Hepatocyte (in vitro differentiated cells): ENCODE measurements at regions not wholly inside any gene's neighbourhood (a gene's known extent, or its start where the extent isn't known, plus 50 kb on each side); places are given as distances from the start of the nearest gene placed in this dataset.

ENCODE experiments used
- DNase-seq: peaks from one replicate; pipeline ENCODE4 v3.0.0-alpha.2; 2016; ENCODE audit warnings: low spot score
- H2AFZ ChIP-seq: fragments of 200-600 bp; sonication (generic); 2 replicates; pipeline ENCODE4 v1.6.0; 2016; ENCODE audit warnings: antibody characterized with exemption, mild to moderate bottlenecking
- H3K27ac ChIP-seq: fragments of 200-600 bp; sonication (generic); 2 replicates; pipeline ENCODE4 v1.5.1; 2016; ENCODE audit warnings: mild to moderate bottlenecking
- H3K27me3 ChIP-seq: fragments of 200-600 bp; sonication (generic); 2 replicates; pipeline ENCODE4 v1.6.1; 2016
- H3K36me3 ChIP-seq: fragments of 200-600 bp; sonication (generic); replicated peaks from 2 replicates; pipeline ENCODE4 v1.5.1; 2016; ENCODE audit warnings: low read depth; ENCODE audit not compliant: insufficient read depth
- H3K4me1 ChIP-seq: fragments of 200-600 bp; sonication (generic); 2 replicates; pipeline ENCODE4 v1.5.1; 2016; ENCODE audit warnings: mild to moderate bottlenecking, moderate library complexity; ENCODE audit not compliant: insufficient read depth
- H3K4me2 ChIP-seq: fragments of 200-600 bp; sonication (generic); 2 replicates; pipeline ENCODE4 v1.6.0; 2016
- H3K4me3 ChIP-seq: fragments of 200-600 bp; sonication (generic); 2 replicates; pipeline ENCODE4 v1.5.1; 2016; ENCODE audit warnings: mild to moderate bottlenecking
- H3K79me2 ChIP-seq: fragments of 200-600 bp; sonication (generic); 2 replicates; pipeline ENCODE4 v1.6.0; 2017; ENCODE audit warnings: mild to moderate bottlenecking
- H3K9me2 ChIP-seq: fragments of 200-600 bp; sonication (generic); replicated peaks from 2 replicates; pipeline ENCODE4 v1.6.0; 2017; ENCODE audit warnings: mild to moderate bottlenecking; ENCODE audit not compliant: insufficient read depth
- H3K9me3 ChIP-seq: fragments of 200-600 bp; sonication (generic); 2 replicates; pipeline ENCODE4 v1.5.1; 2016; ENCODE audit warnings: low read depth, mild to moderate bottlenecking
- H4K20me1 ChIP-seq: fragments of 200-600 bp; sonication (generic); 2 replicates; pipeline ENCODE4 v1.6.0; 2016; ENCODE audit warnings: mild to moderate bottlenecking; ENCODE audit not compliant: insufficient read depth, poor library complexity, severe bottlenecking
- CTCF ChIP-seq: fragments of 200-600 bp; sonication (generic); IDR thresholded peaks from 2 replicates; pipeline ENCODE4 v1.5.1; 2016; ENCODE audit warnings: antibody characterized with exemption, mild to moderate bottlenecking; ENCODE audit not compliant: poor library complexity
- EZH2 ChIP-seq: fragments of 200-600 bp; sonication (generic); IDR thresholded peaks from 2 replicates; pipeline ENCODE4 v1.6.1; 2016; ENCODE audit warnings: antibody characterized with exemption, mild to moderate bottlenecking, borderline replicate concordance
- EZH2phosphoT487 ChIP-seq: fragments of 200-600 bp; sonication (generic); IDR thresholded peaks from one replicate; pipeline ENCODE4 v1.6.1; 2018; ENCODE audit warnings: antibody characterized with exemption, mild to moderate bottlenecking, low read depth, moderate library complexity; ENCODE audit not compliant: unreplicated experiment, severe bottlenecking
- WGBS: methylation state at CpG from one replicate; pipeline ENCODE4 v1.1.6; 2016; ENCODE audit warnings: low lambda C conversion rate; ENCODE audit errors: missing lambda C conversion rate; 5-methylcytosine and 5-hydroxymethylcytosine counted together

GRCh38 chr4:138311771-138312535, 69.8 kb upstream of the SLC7A11 start:
- H4K20me1 ChIP-seq = no peaks in the 10 kb centered on the region
- H3K27ac ChIP-seq = no peak overlapping the region
- H3K36me3 ChIP-seq = no peaks in the 10 kb centered on the region
- no peaks in the 10 kb centered on the region for H3K9me3 ChIP-seq
- no peaks in the 10 kb centered on the region for H3K9me2 ChIP-seq
- H3K4me3 ChIP-seq = no peak overlapping the region
- H3K79me2 ChIP-seq = no peaks in the 10 kb centered on the region
- 83% methylated on average over 4 of the region's 4 CpGs for WGBS
- H3K4me1 ChIP-seq = no peaks in the 10 kb centered on the region
- no peak overlapping the region for H2AFZ ChIP-seq
- DNase-seq = no peak
- no peak overlapping the region for H3K4me2 ChIP-seq
- no peak for TF ChIP-seq CTCF
- TF ChIP-seq EZH2 = no peak
- TF ChIP-seq EZH2phosphoT487 = no peak
- H3K27me3 ChIP-seq = no peaks in the 10 kb centered on the region

- no peaks in the 10 kb centered on the region for H3K79me2 ChIP-seq
- no peak overlapping the region for H3K4me3 ChIP-seq
- no peaks in the 10 kb centered on the region for H3K9me3 ChIP-seq
- no peaks in the 10 kb centered on the region for H3K27me3 ChIP-seq
- no peaks in the 10 kb centered on the region for H3K4me1 ChIP-seq
- no peak overlapping the region for H3K27ac ChIP-seq
- TF ChIP-seq EZH2phosphoT487 = no peak
- no peak for TF ChIP-seq CTCF
- no peak for TF ChIP-seq EZH2
- 64% methylated on average over 1 of the region's 1 CpG for WGBS
- H2AFZ ChIP-seq = no peak overlapping the region
- H3K9me2 ChIP-seq = no peaks in the 10 kb centered on the region
- no peaks in the 10 kb centered on the region for H3K36me3 ChIP-seq
- no peak for DNase-seq
- H3K4me2 ChIP-seq = no peak overlapping the region
- H4K20me1 ChIP-seq = no peaks in the 10 kb centered on the region
Measured at GRCh38 chr4:138310991-138311390, 68.8 kb upstream of the SLC7A11 start.

GRCh38 chr4:138310498-138310897, 68.3 kb upstream of the SLC7A11 start:
- Histone ChIP-seq H3K27me3 (no peaks in the 10 kb centered on the region), H2AFZ (peak overlapping the region; percentile 16), H4K20me1 (no peaks in the 10 kb centered on the region), H3K9me3 (no peaks in the 10 kb centered on the region), H3K9me2 (no peaks in the 10 kb centered on the region), H3K4me3 (no peak overlapping the region), H3K27ac (no peak overlapping the region), H3K4me1 (no peaks in the 10 kb centered on the region), H3K36me3 (no peaks in the 10 kb centered on the region), H3K79me2 (no peaks in the 10 kb centered on the region), H3K4me2 (no peak overlapping the region)
- WGBS = 92% methylated on average over 4 of the region's 4 CpGs
- TF ChIP-seq EZH2phosphoT487 (no peak), CTCF (no peak), EZH2 (no peak)
- DNase-seq = no peak
